ENCODE measurements at regions not wholly inside any gene's neighbourhood (a gene's known extent, or its start where the extent isn't known, plus 50 kb on each side); places are given as distances from the start of the nearest gene placed in this dataset.

DNA sequence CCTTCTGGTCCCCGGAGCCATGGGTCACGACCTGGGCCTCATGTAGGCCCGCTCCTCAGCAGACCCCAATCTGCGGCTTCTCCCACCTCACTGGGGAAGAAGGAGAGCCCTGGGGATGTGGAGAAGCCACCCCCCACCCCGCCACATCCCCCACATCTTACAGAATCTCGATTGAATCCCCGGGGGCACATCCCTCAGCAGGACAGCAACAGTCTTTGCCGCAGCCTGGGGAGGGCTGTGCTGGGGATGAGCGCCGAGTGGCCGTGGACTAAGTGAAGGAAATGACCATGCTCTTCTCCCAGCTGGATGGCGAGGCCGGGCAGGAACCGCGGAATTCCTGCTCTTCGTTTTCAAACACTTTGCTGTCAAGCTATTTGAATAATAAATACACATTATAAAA, 169.0 kb upstream of the RTL1 start:
- TF ChIP-seq, protein P1, sequence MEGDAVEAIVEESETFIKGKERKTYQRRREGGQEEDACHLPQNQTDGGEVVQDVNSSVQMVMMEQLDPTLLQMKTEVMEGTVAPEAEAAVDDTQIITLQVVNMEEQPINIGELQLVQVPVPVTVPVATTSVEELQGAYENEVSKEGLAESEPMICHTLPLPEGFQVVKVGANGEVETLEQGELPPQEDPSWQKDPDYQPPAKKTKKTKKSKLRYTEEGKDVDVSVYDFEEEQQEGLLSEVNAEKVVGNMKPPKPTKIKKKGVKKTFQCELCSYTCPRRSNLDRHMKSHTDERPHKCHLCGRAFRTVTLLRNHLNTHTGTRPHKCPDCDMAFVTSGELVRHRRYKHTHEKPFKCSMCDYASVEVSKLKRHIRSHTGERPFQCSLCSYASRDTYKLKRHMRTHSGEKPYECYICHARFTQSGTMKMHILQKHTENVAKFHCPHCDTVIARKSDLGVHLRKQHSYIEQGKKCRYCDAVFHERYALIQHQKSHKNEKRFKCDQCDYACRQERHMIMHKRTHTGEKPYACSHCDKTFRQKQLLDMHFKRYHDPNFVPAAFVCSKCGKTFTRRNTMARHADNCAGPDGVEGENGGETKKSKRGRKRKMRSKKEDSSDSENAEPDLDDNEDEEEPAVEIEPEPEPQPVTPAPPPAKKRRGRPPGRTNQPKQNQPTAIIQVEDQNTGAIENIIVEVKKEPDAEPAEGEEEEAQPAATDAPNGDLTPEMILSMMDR (conservative IDR thresholded peaks at IDR 0.05; ENCODE audit: low read depth, low read length), result no peak
- no peak for TF ChIP-seq EZH2 (IDR thresholded peaks at IDR 0.05; ENCODE audit: borderline replicate concordance, low read depth, low read length, poor library complexity, severe bottlenecking)

All from A673 (cell line).